Heart right ventricle (tissue), 16 donors: ENCODE measurements at regions not wholly inside any gene's neighbourhood (a gene's known extent, or its start where the extent isn't known, plus 50 kb on each side); places are given as distances from the start of the nearest gene placed in this dataset.

Source experiments
- ATAC-seq, 8 donors: fragments of 200-7000 bp; cut with Tn5 transposase; one replicate each; pipeline ENCODE4 v1.9.1; 2020; ENCODE audit warnings: mild to moderate bottlenecking in 8 of 8, moderate library complexity in 8 of 8, moderate number of reproducible peaks in 1 of 8
- DNase-seq, 2 donors: peaks; one replicate each; pipeline ENCODE4 v3.0.0-alpha.2; 2020
- H3K27ac ChIP-seq, 10 donors: fragments of 200-600 bp; sonication (generic) in 2 of 10; one replicate each; pipeline versions ENCODE4 v1.5.0 to v1.8.0; 2020 to 2022; ENCODE audit warnings: mild to moderate bottlenecking in 3 of 10
- H3K27me3 ChIP-seq, 7 donors: fragments of 200-600 bp; one replicate each; pipeline ENCODE4 v1.8.0; 2021 to 2022; ENCODE audit warnings: mild to moderate bottlenecking in 2 of 7
- H3K36me3 ChIP-seq, 9 donors: fragments of 200-600 bp; sonication (generic) in 1 of 9; one replicate each; pipeline versions ENCODE4 v1.5.0 to v1.8.0; 2020 to 2022; ENCODE audit warnings: mild to moderate bottlenecking in 2 of 9
- H3K4me1 ChIP-seq, 9 donors: fragments of 200-600 bp; sonication (generic) in 1 of 9; one replicate each; pipeline versions ENCODE4 v1.5.0 to v1.8.0; 2020 to 2022; ENCODE audit warnings: mild to moderate bottlenecking in 4 of 9
- H3K4me3 ChIP-seq, 10 donors: fragments of 200-600 bp; sonication (generic) in 2 of 10; one replicate each; pipeline versions ENCODE4 v1.5.0 to v1.8.0; 2020 to 2022; ENCODE audit warnings: mild to moderate bottlenecking in 7 of 10, moderate library complexity in 2 of 10
- H3K9me3 ChIP-seq, 11 donors: fragments of 200-600 bp in 10 of 11; sonication (generic) in 2 of 11; one replicate each; pipeline versions ENCODE4 v1.5.0 to v1.8.0; 2013 to 2022; ENCODE audit warnings: mild to moderate bottlenecking in 2 of 11, control low read depth in 1 of 11, moderate library complexity in 1 of 11
- CTCF ChIP-seq, 9 donors: fragments of 200-600 bp; sonication (generic) in 2 of 9; IDR thresholded peaks; one replicate each; pipeline versions ENCODE4 v1.5.0 to v1.8.0; 2021 to 2022; ENCODE audit warnings: antibody characterized with exemption in 9 of 9, mild to moderate bottlenecking in 5 of 9, moderate library complexity in 1 of 9
- WGBS, 2 donors: extraction: QIAGEN DNeasy Blood & Tissue Kit; methylation state at CpG; one replicate each; pipeline ENCODE4 v1.1.7; 2013; ENCODE audit warnings: inconsistent platforms in 1 of 2; 5-methylcytosine and 5-hydroxymethylcytosine counted together
- intact Hi-C, 10 donors: fragments of 100-400 bp; cut with DNase I; formaldehyde crosslinking; loops; one replicate each; pipeline versions ENCODE4 v1.11.1 to v1.14.2; 2022
- donor health status: Arrhythmogenic right ventricular cardiomyopathy.
- donor health status: ischemic (EF 13 %, LVEDD 7.1; RV severe dilation, severe dysfunction).
- donor health status: healthy with polysubstance abuse.
- donor health status: DM: no; HTN: yes; CAD: no.
- donor health status: DM: no; HTN: no; CAD: no.
- donor health status: ischemic (EF 25% LVEDD 6.9; RV normal size, moderate dysfunction).
- donor health status: ischemic (EF 25% LVEDD 5.7; RV mildly dilated, moderate dysfunction).
- donor health status: healthy.
- donor health status: DM: yes; HTN: yes; CAD: no.
- donor health status: Ischemic cardiomyopathy.
- donor health status: ischemic (EF 35%, LVEDD 5.7; RV mildly dilated, moderate dysfunction).
- donor health status: nonischemic (EF 11% LVEDD 7.7; RV severe dilation, severe dysfunction).
- donor health status: DM: yes; HTN: yes; CAD: no.
- donor health status: PGD.
- donor health status: ischemic (EF 29% LVEDD 5.4; RV normal size, mild dysfunction).
- donor health status: nonischemic (EF 23%, LVEDD 6.1; RV moderate dilation, normal function).

GRCh38 chr6:47413752-47414422 lies 63.7 kb upstream of the CD2AP start:
- H3K27me3 ChIP-seq = no peaks in the 10 kb centered on the region
- TF ChIP-seq CTCF (IDR thresholded peaks at IDR 0.05) = peak; percentile 73 to 93 (median 87)
- H3K4me1 ChIP-seq = peaks cover 0 to 23% (median 0%) of the 10 kb centered on the region in 9 donors
- DNase-seq = peak in 1 of 2 donors; percentile 34
- H3K36me3 ChIP-seq = no peaks in the 10 kb centered on the region
- intact Hi-C loops = loop anchor here in 9 of 10 donors (2.0 to 10.0 kb wide), 15 partner anchors 61 to 368 kb away; partner anchors contain the start of genes OPN5 (in 3 of the 9) and CD2AP (in 2 of the 9)
- ATAC-seq = peak in 7 of 8 donors; percentile 68 to 95 (median 89)
- 13 to 15% methylated on average over 4 of the region's 4 CpGs for WGBS, 2 donors
- no peaks in the 10 kb centered on the region for H3K9me3 ChIP-seq
- H3K4me3 ChIP-seq = peak overlapping the region in 9 of 10 donors; percentile 1 to 54 (median 47)
- peak overlapping the region in 8 of 10 donors; percentile 14 to 83 (median 60) for H3K27ac ChIP-seq

GRCh38 chr6:47414423-47415167 lies 63.0 kb upstream of the CD2AP start:
- intact Hi-C loops = loop anchor here in 9 of 10 donors (2.0 to 10.0 kb wide), 16 partner anchors 60 to 368 kb away; partner anchors contain the start of genes CD2AP (in 6 of the 9) and OPN5 (in 4 of the 9)
- no peaks in the 10 kb centered on the region for H3K9me3 ChIP-seq
- H3K27me3 ChIP-seq = no peaks in the 10 kb centered on the region
- H3K4me3 ChIP-seq = peak overlapping the region in 9 of 10 donors; percentile 1 to 54 (median 47)
- TF ChIP-seq CTCF (IDR thresholded peaks at IDR 0.05) = no peak
- H3K4me1 ChIP-seq = peaks cover 0 to 23% (median 5%) of the 10 kb centered on the region in 9 donors
- peak in 5 of 8 donors; percentile 60 to 74 (median 70) for ATAC-seq
- 33 to 49% methylated on average over 14 of the region's 14 CpGs for WGBS, 2 donors
- peak overlapping the region in 8 of 10 donors; percentile 14 to 83 (median 60) for H3K27ac ChIP-seq
- DNase-seq = peak in 1 of 2 donors; percentile 15
- H3K36me3 ChIP-seq = no peaks in the 10 kb centered on the region

GRCh38 chr6:47416396-47417345 lies 60.9 kb upstream of the CD2AP start:
- Histone ChIP-seq H3K4me1 (peaks cover 0 to 32% (median 11%) of the 10 kb centered on the region in 9 donors), H3K27me3 (no peaks in the 10 kb centered on the region), H3K4me3 (no peak overlapping the region), H3K36me3 (no peaks in the 10 kb centered on the region), H3K9me3 (no peaks in the 10 kb centered on the region), H3K27ac (no peak overlapping the region)
- ATAC-seq = no peak
- WGBS, 2 donors = 97 to 98% methylated on average over 4 of the region's 4 CpGs
- no peak for DNase-seq
- no peak for TF ChIP-seq CTCF (IDR thresholded peaks at IDR 0.05)
- intact Hi-C loops = loop anchor here in 8 of 10 donors (5.0 to 10.0 kb wide), 10 partner anchors 58 to 366 kb away; partner anchors contain the start of genes CD2AP (in 5 of the 8) and OPN5 (in 1 of the 8)
